HCT116 (cell line): ENCODE measurements at regions not wholly inside any gene's neighbourhood (a gene's known extent, or its start where the extent isn't known, plus 50 kb on each side); places are given as distances from the start of the nearest gene placed in this dataset.

ENCODE experiments used
- ATAC-seq: fragments of 200-7000 bp; cut with Tn5 transposase; 2 replicates; pipeline ENCODE4 v1.9.1; 2020; ENCODE audit warnings: mild to moderate bottlenecking, moderate library complexity
- BruUV-seq: library from RNA; stranded (reverse); fragments of 400-500 nt; replicated peaks from 2 replicates; lab custom pipeline; 2021; lab: Mats Ljungman, UMichigan
- CTCF ChIA-PET: fragments of 300-600 bp; sonication (Branson Sonifier 250); formaldehyde crosslinking; loops from one replicate; lab custom pipeline; 2021; ENCODE audit warnings: antibody characterized with exemption; lab: Charles Lee
- POLR2A ChIA-PET: fragments of 300-600, 350-600 bp; sonication (Branson Sonifier 250); formaldehyde crosslinking; loops from one replicate; lab custom pipeline; 2021; ENCODE audit warnings: antibody characterized with exemption; lab: Charles Lee
- RAD21 ChIA-PET, 2 experiments: fragments of 300-600 bp; sonication (Branson Sonifier 250); formaldehyde crosslinking; loops; one replicate each; lab custom pipeline; 2023; ENCODE audit warnings: low total read pairs in 2 of 2; ENCODE audit not compliant: uncharacterized antibody in 2 of 2, unreplicated experiment in 2 of 2, low non-redundant PET in 1 of 2; lab: Charles Lee
- DNase-seq: peaks from one replicate; pipeline ENCODE4 v3.0.0-alpha.2; 2010; ENCODE audit warnings: low read depth, low spot score
- H2AFZ ChIP-seq: fragments of 200-600 bp; shearing (Covaris generic), sonication (generic); 2 replicates; pipeline ENCODE4 v1.6.1; 2017; ENCODE audit warnings: low read depth, mixed run types, mixed read lengths, antibody characterized with exemption, low read length; ENCODE audit not compliant: poor library complexity, severe bottlenecking
- H3K27ac ChIP-seq: 2 replicates; pipeline ENCODE4 v1.5.1; 2012; ENCODE audit warnings: low read depth, low read length
- H3K27me3 ChIP-seq: fragments of 200-600 bp; sonication (generic); 2 replicates; pipeline ENCODE4 v1.6.1; 2016; ENCODE audit warnings: mixed run types, low read length, mixed read lengths; ENCODE audit not compliant: insufficient read depth
- H3K36me3 ChIP-seq, 2 experiments: fragments of 200-500 bp in 1 of 2; fragments of 200-600 bp in 1 of 2; sonication (Bioruptor generic) in 1 of 2; sonication (generic) in 1 of 2; 2 replicates each; pipeline versions ENCODE4 v1.5.1 to v1.6.1; 2014 to 2016; ENCODE audit warnings: low read length in 2 of 2, inconsistent platforms in 1 of 2, mixed read lengths in 1 of 2, mixed run types in 1 of 2; ENCODE audit not compliant: insufficient read depth in 2 of 2, control insufficient read depth in 1 of 2
- H3K4me1 ChIP-seq, 2 experiments: fragments of 200-600 bp in 1 of 2; sonication (generic) in 1 of 2; 2 replicates each; pipeline versions ENCODE4 v1.5.1 to v1.6.1; 2012 to 2017; ENCODE audit warnings: low read length in 2 of 2, inconsistent platforms in 1 of 2, mild to moderate bottlenecking in 1 of 2, mixed read lengths in 1 of 2, mixed run types in 1 of 2, moderate library complexity in 1 of 2; ENCODE audit not compliant: insufficient read depth in 2 of 2, control insufficient read depth in 1 of 2
- H3K4me2 ChIP-seq: fragments of 200-600 bp; sonication (generic); 2 replicates; pipeline ENCODE4 v1.6.1; 2017; ENCODE audit warnings: mixed run types, low read length, mixed read lengths
- H3K4me3 ChIP-seq, 2 experiments: fragments of 200-600 bp in 1 of 2; sonication (generic) in 1 of 2; replicated peaks in 1 of 2; 2 replicates each; pipeline ENCODE4 v1.5.1; 2011 to 2016; ENCODE audit warnings: low read length in 2 of 2, control low read depth in 1 of 2, low read depth in 1 of 2, mild to moderate bottlenecking in 1 of 2, mixed read lengths in 1 of 2, mixed run types in 1 of 2
- H3K79me2 ChIP-seq: fragments of 200-600 bp; sonication (generic); 2 replicates; pipeline ENCODE4 v1.6.1; 2017; ENCODE audit warnings: mild to moderate bottlenecking, mixed run types, low read length, moderate library complexity, mixed read lengths; ENCODE audit not compliant: insufficient read depth
- H3K9ac ChIP-seq: fragments of 200-600 bp; sonication (generic); 2 replicates; pipeline ENCODE4 v1.6.1; 2016; ENCODE audit warnings: low read length, mixed read lengths
- H3K9me2 ChIP-seq: fragments of 200-600 bp; sonication (generic), shearing (Covaris generic); 2 replicates; pipeline ENCODE4 v1.6.1; 2017; ENCODE audit warnings: mixed run types, mild to moderate bottlenecking, moderate library complexity; ENCODE audit not compliant: insufficient read depth
- H3K9me3 ChIP-seq, 2 experiments: fragments of 200-500 bp in 1 of 2; fragments of 200-600 bp in 1 of 2; sonication (Bioruptor generic) in 1 of 2; sonication (generic) in 1 of 2; 2 replicates each; pipeline ENCODE4 v1.6.1; 2014 to 2017; ENCODE audit warnings: low read length in 2 of 2, mixed read lengths in 2 of 2, inconsistent platforms in 1 of 2, low read depth in 1 of 2, mild to moderate bottlenecking in 1 of 2, mixed run types in 1 of 2, moderate library complexity in 1 of 2; ENCODE audit not compliant: control insufficient read depth in 1 of 2, insufficient read depth in 1 of 2
- H4K20me1 ChIP-seq: fragments of 200-600 bp; sonication (generic), shearing (Covaris generic); 2 replicates; pipeline ENCODE4 v1.6.1; 2017; ENCODE audit warnings: mixed run types, mild to moderate bottlenecking, moderate library complexity; ENCODE audit not compliant: insufficient read depth
- EGR1 ChIP-seq: IDR thresholded peaks from 2 replicates; pipeline ENCODE4 v1.6.1; 2012; ENCODE audit warnings: low read depth
- FOSL1 ChIP-seq: IDR thresholded peaks from 2 replicates; pipeline ENCODE4 v1.6.1; 2012; ENCODE audit warnings: low read depth
- JUND ChIP-seq: IDR thresholded peaks from 2 replicates; pipeline ENCODE4 v1.6.1; 2012
- TCF7L2 ChIP-seq: IDR thresholded peaks from 2 replicates; pipeline ENCODE4 v1.7.0; 2011; ENCODE audit warnings: borderline replicate concordance, inconsistent platforms; ENCODE audit not compliant: insufficient read depth, insufficient read length; ENCODE audit errors: extremely low read depth
- YY1 ChIP-seq: IDR thresholded peaks from 2 replicates; pipeline ENCODE4 v1.6.1; 2011; ENCODE audit warnings: low read length, low read depth, moderate library complexity, mild to moderate bottlenecking; ENCODE audit not compliant: insufficient replicate concordance; ENCODE audit errors: extremely low read depth
- ZBTB33 ChIP-seq: IDR thresholded peaks from 2 replicates; pipeline ENCODE4 v1.6.1; 2011; ENCODE audit warnings: mild to moderate bottlenecking, low read length, moderate library complexity; ENCODE audit not compliant: insufficient replicate concordance; ENCODE audit errors: extremely low read depth
- intact Hi-C: fragments of 100-400 bp; cut with micrococcal nuclease; formaldehyde crosslinking; loops from 2 replicates; pipeline ENCODE4 v1.10.0; 2022

- Histone ChIP-seq H3K27me3 (peaks cover 37% of the 10 kb centered on the region), H3K9me2 (no peaks in the 10 kb centered on the region), H3K4me3 (no peak overlapping the region), H4K20me1 (no peaks in the 10 kb centered on the region), H3K4me1 (no peaks in the 10 kb centered on the region), H3K9me3 (no peaks in the 10 kb centered on the region), H3K4me2 (no peak overlapping the region), H3K79me2 (no peaks in the 10 kb centered on the region), H3K36me3 (no peaks in the 10 kb centered on the region), H3K27ac (no peak overlapping the region), H3K9ac (no peak overlapping the region), H2AFZ (no peak overlapping the region)
- ChIA-PET RAD21 (no interaction called here), CTCF (interaction anchor here (1.3 kb wide), 1 partner anchor 323 kb away, joined by 4 read pairs; no protein-coding TSS in a partner anchor), POLR2A (no interaction called here)
- intact Hi-C loops: no loop called here
- no peak for ATAC-seq
- BruUV-seq: no TSS peak
- no peak for DNase-seq
- no peak for TF ChIP-seq EGR1
- TF ChIP-seq JUND: no peak
- TF ChIP-seq YY1: no peak
- no peak for TF ChIP-seq ZBTB33
- no peak for TF ChIP-seq TCF7L2
Observed at GRCh38 chr11:45449036-45449601, 163.0 kb upstream of the SYT13 start.

DNA sequence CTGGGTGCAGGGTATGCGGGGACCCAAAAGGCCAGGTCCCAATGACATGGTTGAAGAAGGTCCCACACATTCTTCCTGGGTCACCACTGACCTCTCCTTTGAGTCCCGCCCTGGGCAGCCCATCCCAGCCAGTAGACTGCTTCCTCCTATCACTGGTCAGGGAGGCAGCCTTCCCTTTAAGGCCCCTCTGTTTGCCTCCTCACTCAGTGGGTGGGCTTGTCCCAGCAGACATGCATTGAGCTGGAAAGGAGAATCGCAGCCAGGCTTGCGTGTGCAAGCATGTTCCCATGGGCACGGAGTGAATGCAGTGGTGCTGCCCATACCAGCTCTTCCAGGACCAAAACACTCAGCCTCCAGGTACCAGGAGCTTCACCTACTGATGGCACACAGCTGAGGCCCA lies 162.4 kb upstream of the SYT13 start:
- DNase-seq (no peak), ATAC-seq (no peak)
- no peak overlapping the region for H3K4me3 ChIP-seq
- no peaks in the 10 kb centered on the region for H3K9me3 ChIP-seq
- no peak for TF ChIP-seq FOSL1
- no TSS peak for BruUV-seq
- H3K9me2 ChIP-seq: no peaks in the 10 kb centered on the region
- ChIA-PET RAD21 (no interaction called here), CTCF (interaction anchor here (1.3 kb wide), 1 partner anchor 323 kb away, joined by 4 read pairs; no protein-coding TSS in a partner anchor), POLR2A (no interaction called here)
- no peak overlapping the region for H2AFZ ChIP-seq
- no peak overlapping the region for H3K4me2 ChIP-seq
- H3K27ac ChIP-seq: no peak overlapping the region
- intact Hi-C loops: no loop called here
- H3K4me1 ChIP-seq: no peaks in the 10 kb centered on the region
- no peaks in the 10 kb centered on the region for H4K20me1 ChIP-seq
- no peaks in the 10 kb centered on the region for H3K36me3 ChIP-seq
- no peak overlapping the region for H3K9ac ChIP-seq
- no peaks in the 10 kb centered on the region for H3K79me2 ChIP-seq
- peaks cover 39% of the 10 kb centered on the region for H3K27me3 ChIP-seq
